Right lobe of liver (tissue), 6 donors: ENCODE measurements at regions not wholly inside any gene's neighbourhood (a gene's known extent, or its start where the extent isn't known, plus 50 kb on each side); places are given as distances from the start of the nearest gene placed in this dataset.

Experiments used
- ATAC-seq, 4 donors: fragments of 200-7000 bp; cut with Tn5 transposase; one replicate each; pipeline ENCODE4 v1.9.1; 2020; ENCODE audit warnings: mild to moderate bottlenecking in 4 of 4, moderate library complexity in 4 of 4
- DNase-seq, 3 donors: peaks; one replicate each; pipeline ENCODE4 v3.0.0-alpha.2; 2020
- H3K27ac ChIP-seq, 3 donors: fragments of 200-600 bp; one replicate each; pipeline ENCODE4 v1.8.0; 2022
- H3K27me3 ChIP-seq, 2 donors: fragments of 200-600 bp; one replicate each; pipeline ENCODE4 v1.8.0; 2022
- H3K36me3 ChIP-seq, 4 donors: fragments of 200-600 bp; sonication (generic) in 1 of 4; one replicate each; pipeline versions ENCODE4 v1.5.1 to v1.8.0; 2017 to 2022; ENCODE audit warnings: control low read depth in 1 of 4
- H3K4me1 ChIP-seq, 4 donors: fragments of 200-600 bp; sonication (generic) in 1 of 4; one replicate each; pipeline versions ENCODE4 v1.5.1 to v1.8.0; 2017 to 2022; ENCODE audit warnings: control low read depth in 1 of 4
- H3K4me3 ChIP-seq, 3 donors: fragments of 200-600 bp; one replicate each; pipeline ENCODE4 v1.8.0; 2022
- H3K9me3 ChIP-seq, 4 donors: fragments of 200-600 bp; sonication (generic) in 1 of 4; one replicate each; pipeline versions ENCODE4 v1.5.1 to v1.8.0; 2017 to 2022; ENCODE audit warnings: control low read depth in 1 of 4
- CTCF ChIP-seq, 4 donors: fragments of 200-600 bp in 3 of 4; fragments of 450-650 bp in 1 of 4; IDR thresholded peaks; one replicate each; pipeline versions ENCODE4 v1.5.1 to v1.8.0; 2016 to 2022; ENCODE audit warnings: antibody characterized with exemption in 4 of 4, mild to moderate bottlenecking in 2 of 4
- POLR2A ChIP-seq: fragments of 450-650 bp; IDR thresholded peaks from one replicate; pipeline ENCODE4 v1.6.1; 2017; ENCODE audit warnings: antibody characterized with exemption, mild to moderate bottlenecking
- WGBS: methylation state at CpG from one replicate; pipeline ENCODE4 v1.1.6; 2018; ENCODE audit warnings: low coverage, low lambda C conversion rate; ENCODE audit not compliant: insufficient coverage; ENCODE audit errors: missing lambda C conversion rate; 5-methylcytosine and 5-hydroxymethylcytosine counted together
- intact Hi-C, 2 donors: fragments of 100-400 bp; cut with DNase I; formaldehyde crosslinking; loops; one replicate each; pipeline versions ENCODE4 v1.11.2 to v1.14.1; 2022
- donor health status: DM: no; HTN: yes; CAD: no.
- donor health status: DM: no; HTN: no; CAD: no.
- donor health status: DM: no; HTN: no; CAD: no.
- donor health status: DM: no; HTN: yes; CAD: no.
- donor health status: DM: no; HTN: yes; CAD: no.

DNA sequence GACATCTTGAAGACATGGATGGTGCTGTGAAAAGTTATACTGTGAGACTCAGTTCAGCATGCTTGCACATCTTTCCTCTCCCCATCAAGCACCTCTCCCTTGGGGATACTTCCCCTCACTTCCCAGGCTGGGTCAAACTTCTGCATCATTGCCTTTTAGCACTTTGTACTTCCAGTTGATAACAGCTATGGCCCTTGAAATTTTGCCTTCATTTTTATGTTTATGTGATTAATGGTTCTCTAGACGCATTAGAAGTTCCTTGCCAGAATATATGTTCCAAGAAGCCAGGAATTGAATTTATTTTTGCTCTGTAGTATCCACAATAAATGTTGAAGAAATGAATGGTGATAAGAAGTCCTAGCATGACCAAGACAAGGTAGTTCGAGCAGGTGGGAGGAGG, 120.9 kb upstream of the ST6GAL2 start:
- Histone ChIP-seq H3K9me3 (no peaks in the 10 kb centered on the region), H3K27me3 (no peaks in the 10 kb centered on the region), H3K4me3 (no peak overlapping the region), H3K4me1 (no peaks in the 10 kb centered on the region), H3K36me3 (no peaks in the 10 kb centered on the region), H3K27ac (no peak overlapping the region)
- WGBS = 28% methylated on average over 2 of the region's 2 CpGs
- DNase-seq (no peak), ATAC-seq (no peak)
- intact Hi-C loops = no loop called here
- TF ChIP-seq CTCF (IDR thresholded peaks at IDR 0.05) = no peak

DNA sequence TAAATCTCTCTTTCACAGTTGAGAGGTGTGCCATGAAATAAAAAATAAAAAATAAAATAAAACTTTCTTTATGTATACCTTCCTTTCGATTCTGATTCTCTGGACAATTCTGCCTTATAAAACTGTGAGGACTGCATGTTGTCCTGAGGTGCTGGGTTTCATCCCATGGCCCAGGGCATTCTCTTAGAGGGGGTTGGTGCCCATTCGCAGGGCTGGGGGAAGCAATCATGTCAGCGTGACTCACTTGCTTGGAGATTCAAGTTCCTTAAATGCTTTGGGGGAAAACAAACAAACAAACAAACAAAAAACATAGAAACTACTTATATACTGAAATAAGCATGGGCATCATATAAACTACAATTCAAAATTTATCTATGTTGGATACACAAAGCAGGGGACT, 122.0 kb upstream of the ST6GAL2 start:
- H3K27ac ChIP-seq = no peak overlapping the region
- no peak overlapping the region for H3K4me3 ChIP-seq
- H3K27me3 ChIP-seq = no peaks in the 10 kb centered on the region
- WGBS = 33% methylated on average over 3 of the region's 3 CpGs
- DNase-seq (no peak), ATAC-seq (no peak)
- intact Hi-C loops = no loop called here
- no peaks in the 10 kb centered on the region for H3K36me3 ChIP-seq
- H3K9me3 ChIP-seq = no peaks in the 10 kb centered on the region
- TF ChIP-seq POLR2A = no peak
- TF ChIP-seq CTCF (IDR thresholded peaks at IDR 0.05) = no peak
- no peaks in the 10 kb centered on the region for H3K4me1 ChIP-seq

GRCh38 chr2:107008843-107009242, 122.9 kb upstream of the ST6GAL2 start:
- intact Hi-C loops = no loop called here
- H3K27me3 ChIP-seq = no peaks in the 10 kb centered on the region
- TF ChIP-seq POLR2A (no peak), CTCF (IDR thresholded peaks at IDR 0.05) (no peak)
- no peak overlapping the region for H3K27ac ChIP-seq
- H3K4me3 ChIP-seq = no peak overlapping the region
- 19% methylated on average over 2 of the region's 3 CpGs for WGBS
- H3K9me3 ChIP-seq = no peaks in the 10 kb centered on the region
- no peaks in the 10 kb centered on the region for H3K36me3 ChIP-seq
- DNase-seq (no peak), ATAC-seq (no peak)
- H3K4me1 ChIP-seq = no peaks in the 10 kb centered on the region

GRCh38 chr2:107009275-107009674, 123.3 kb upstream of the ST6GAL2 start:
- 52% methylated on average over 3 of the region's 3 CpGs for WGBS
- Histone ChIP-seq H3K4me3 (no peak overlapping the region), H3K27me3 (no peaks in the 10 kb centered on the region), H3K36me3 (no peaks in the 10 kb centered on the region), H3K9me3 (no peaks in the 10 kb centered on the region), H3K4me1 (no peaks in the 10 kb centered on the region), H3K27ac (no peak overlapping the region)
- DNase-seq = no peak
- intact Hi-C loops = no loop called here
- no peak for ATAC-seq
- TF ChIP-seq POLR2A = no peak
- TF ChIP-seq CTCF (IDR thresholded peaks at IDR 0.05) = no peak

DNA sequence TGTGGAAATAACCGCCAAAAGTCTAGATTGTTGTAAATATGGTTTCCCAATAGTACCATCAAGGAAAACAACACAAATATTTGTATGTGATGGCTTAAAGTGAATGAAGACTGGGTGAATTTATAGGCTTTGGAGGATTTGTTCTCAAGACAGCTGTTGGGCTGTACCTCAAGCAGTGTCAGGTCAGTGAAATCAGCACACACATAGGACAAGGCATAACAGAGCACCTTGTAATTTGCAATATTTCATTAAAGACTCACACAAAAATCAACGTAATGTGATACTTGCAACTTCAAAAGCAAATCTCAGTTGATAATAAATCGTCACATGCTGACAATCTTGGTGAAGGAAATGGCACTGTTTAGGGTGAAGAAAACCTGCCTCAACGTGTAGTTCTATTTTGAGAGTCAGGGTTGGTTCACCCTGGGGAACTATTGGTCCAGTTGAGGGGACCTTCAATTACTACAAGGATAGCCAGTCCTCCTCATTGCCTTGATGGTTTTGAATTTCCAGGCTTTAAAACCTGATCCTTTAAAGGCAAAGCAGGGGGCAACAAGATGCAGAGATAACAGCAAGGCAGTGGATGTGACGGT, 126.8 kb upstream of the ST6GAL2 start:
- Histone ChIP-seq H3K27ac (no peak overlapping the region), H3K9me3 (no peaks in the 10 kb centered on the region), H3K4me3 (no peak overlapping the region), H3K36me3 (no peaks in the 10 kb centered on the region), H3K4me1 (no peaks in the 10 kb centered on the region), H3K27me3 (no peaks in the 10 kb centered on the region)
- DNase-seq (no peak), ATAC-seq (no peak)
- intact Hi-C loops = no loop called here
- 35% methylated on average over 5 of the region's 5 CpGs for WGBS
- TF ChIP-seq CTCF (IDR thresholded peaks at IDR 0.05) (no peak), POLR2A (no peak)
